Right lobe of liver (tissue), 6 donors: ENCODE measurements at regions not wholly inside any gene's neighbourhood (a gene's known extent, or its start where the extent isn't known, plus 50 kb on each side); places are given as distances from the start of the nearest gene placed in this dataset.

Source experiments
- ATAC-seq, 4 donors: fragments of 200-7000 bp; cut with Tn5 transposase; one replicate each; pipeline ENCODE4 v1.9.1; 2020; ENCODE audit warnings: mild to moderate bottlenecking in 4 of 4, moderate library complexity in 4 of 4
- DNase-seq, 3 donors: peaks; one replicate each; pipeline ENCODE4 v3.0.0-alpha.2; 2020
- H3K27ac ChIP-seq, 3 donors: fragments of 200-600 bp; one replicate each; pipeline ENCODE4 v1.8.0; 2022
- H3K27me3 ChIP-seq, 2 donors: fragments of 200-600 bp; one replicate each; pipeline ENCODE4 v1.8.0; 2022
- H3K36me3 ChIP-seq, 4 donors: fragments of 200-600 bp; sonication (generic) in 1 of 4; one replicate each; pipeline versions ENCODE4 v1.5.1 to v1.8.0; 2017 to 2022; ENCODE audit warnings: control low read depth in 1 of 4
- H3K4me1 ChIP-seq, 4 donors: fragments of 200-600 bp; sonication (generic) in 1 of 4; one replicate each; pipeline versions ENCODE4 v1.5.1 to v1.8.0; 2017 to 2022; ENCODE audit warnings: control low read depth in 1 of 4
- H3K4me3 ChIP-seq, 3 donors: fragments of 200-600 bp; one replicate each; pipeline ENCODE4 v1.8.0; 2022
- H3K9me3 ChIP-seq, 4 donors: fragments of 200-600 bp; sonication (generic) in 1 of 4; one replicate each; pipeline versions ENCODE4 v1.5.1 to v1.8.0; 2017 to 2022; ENCODE audit warnings: control low read depth in 1 of 4
- POLR2A ChIP-seq: fragments of 450-650 bp; IDR thresholded peaks from one replicate; pipeline ENCODE4 v1.6.1; 2017; ENCODE audit warnings: antibody characterized with exemption, mild to moderate bottlenecking
- WGBS: methylation state at CpG from one replicate; pipeline ENCODE4 v1.1.6; 2018; ENCODE audit warnings: low coverage, low lambda C conversion rate; ENCODE audit not compliant: insufficient coverage; ENCODE audit errors: missing lambda C conversion rate; 5-methylcytosine and 5-hydroxymethylcytosine counted together
- intact Hi-C, 2 donors: fragments of 100-400 bp; cut with DNase I; formaldehyde crosslinking; loops; one replicate each; pipeline versions ENCODE4 v1.11.2 to v1.14.1; 2022
- TF ChIP-seq, protein P1 (sequence below), 4 donors: fragments of 200-600 bp in 3 of 4; fragments of 450-650 bp in 1 of 4; IDR thresholded peaks; one replicate each; pipeline versions ENCODE4 v1.5.1 to v1.8.0; 2016 to 2022; ENCODE audit warnings: antibody characterized with exemption in 4 of 4, mild to moderate bottlenecking in 2 of 4
- donor health status: DM: no; HTN: yes; CAD: no.
- donor health status: DM: no; HTN: no; CAD: no.
- donor health status: DM: no; HTN: no; CAD: no.
- donor health status: DM: no; HTN: yes; CAD: no.
- donor health status: DM: no; HTN: yes; CAD: no.

GRCh38 chr2:158025255-158025996, 76.2 kb upstream of the UPP2 start:
- no peak overlapping the region for H3K4me3 ChIP-seq
- no peaks in the 10 kb centered on the region for H3K27me3 ChIP-seq
- intact Hi-C loops = loop anchor here in 1 of 2 donors (5.0 kb wide), 1 partner anchor 722 kb away; no protein-coding TSS in a partner anchor
- H3K36me3 ChIP-seq = no peaks in the 10 kb centered on the region
- H3K27ac ChIP-seq = no peak overlapping the region
- peak in 2 of 4 donors; percentile 43 to 49 for ATAC-seq
- TF ChIP-seq POLR2A = no peak
- TF ChIP-seq, protein P1, sequence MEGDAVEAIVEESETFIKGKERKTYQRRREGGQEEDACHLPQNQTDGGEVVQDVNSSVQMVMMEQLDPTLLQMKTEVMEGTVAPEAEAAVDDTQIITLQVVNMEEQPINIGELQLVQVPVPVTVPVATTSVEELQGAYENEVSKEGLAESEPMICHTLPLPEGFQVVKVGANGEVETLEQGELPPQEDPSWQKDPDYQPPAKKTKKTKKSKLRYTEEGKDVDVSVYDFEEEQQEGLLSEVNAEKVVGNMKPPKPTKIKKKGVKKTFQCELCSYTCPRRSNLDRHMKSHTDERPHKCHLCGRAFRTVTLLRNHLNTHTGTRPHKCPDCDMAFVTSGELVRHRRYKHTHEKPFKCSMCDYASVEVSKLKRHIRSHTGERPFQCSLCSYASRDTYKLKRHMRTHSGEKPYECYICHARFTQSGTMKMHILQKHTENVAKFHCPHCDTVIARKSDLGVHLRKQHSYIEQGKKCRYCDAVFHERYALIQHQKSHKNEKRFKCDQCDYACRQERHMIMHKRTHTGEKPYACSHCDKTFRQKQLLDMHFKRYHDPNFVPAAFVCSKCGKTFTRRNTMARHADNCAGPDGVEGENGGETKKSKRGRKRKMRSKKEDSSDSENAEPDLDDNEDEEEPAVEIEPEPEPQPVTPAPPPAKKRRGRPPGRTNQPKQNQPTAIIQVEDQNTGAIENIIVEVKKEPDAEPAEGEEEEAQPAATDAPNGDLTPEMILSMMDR (IDR thresholded peaks at IDR 0.05) = no peak
- 71% methylated on average over 5 of the region's 11 CpGs for WGBS
- DNase-seq = no peak
- H3K4me1 ChIP-seq = no peaks in the 10 kb centered on the region
- H3K9me3 ChIP-seq = no peaks in the 10 kb centered on the region

- WGBS = 0% methylated on average over 4 of the region's 4 CpGs
- Histone ChIP-seq H3K4me1 (no peaks in the 10 kb centered on the region), H3K27ac (no peak overlapping the region), H3K36me3 (no peaks in the 10 kb centered on the region), H3K9me3 (no peaks in the 10 kb centered on the region), H3K27me3 (no peaks in the 10 kb centered on the region), H3K4me3 (no peak overlapping the region)
- DNase-seq = peak in 2 of 3 donors; percentile 49 to 60
- TF ChIP-seq, protein P1 (IDR thresholded peaks at IDR 0.05) = peak; percentile 76 to 88 (median 84)
- no peak for TF ChIP-seq POLR2A
- peak; percentile 82 to 88 (median 86) for ATAC-seq
- intact Hi-C loops = no loop called here
Observed at GRCh38 chr2:158024288-158024898, 77.3 kb upstream of the UPP2 start.

GRCh38 chr2:158022888-158023287, 78.8 kb upstream of the UPP2 start:
- Histone ChIP-seq H3K36me3 (no peaks in the 10 kb centered on the region), H3K4me1 (no peaks in the 10 kb centered on the region), H3K27me3 (no peaks in the 10 kb centered on the region), H3K27ac (no peak overlapping the region), H3K9me3 (no peaks in the 10 kb centered on the region), H3K4me3 (no peak overlapping the region)
- intact Hi-C loops = no loop called here
- no peak for ATAC-seq
- WGBS = 86% methylated on average over 1 of the region's 1 CpG
- no peak for DNase-seq
- TF ChIP-seq, protein P1 (IDR thresholded peaks at IDR 0.05) = no peak
- TF ChIP-seq POLR2A = no peak

DNA sequence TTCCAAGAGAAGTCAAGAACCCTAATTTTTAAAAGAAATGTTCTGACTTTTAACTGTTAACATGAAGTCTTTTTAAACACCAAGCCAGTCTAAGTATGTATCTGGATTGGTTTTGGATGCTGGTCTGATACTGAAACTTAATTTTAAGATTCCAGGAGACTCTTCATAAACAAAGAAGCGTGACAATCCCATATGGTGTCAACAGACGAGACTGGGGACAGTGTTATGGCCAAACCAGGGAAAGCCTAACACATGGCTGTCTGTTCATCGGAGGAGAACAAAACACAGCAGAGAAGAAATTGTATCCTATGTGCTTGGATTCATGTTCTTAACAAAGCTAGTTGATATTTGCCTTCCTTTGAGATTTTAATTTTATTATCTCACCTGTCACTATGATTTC, 80.5 kb upstream of the UPP2 start:
- Histone ChIP-seq H3K4me1 (no peaks in the 10 kb centered on the region), H3K27ac (no peak overlapping the region), H3K4me3 (no peak overlapping the region), H3K36me3 (no peaks in the 10 kb centered on the region), H3K9me3 (no peaks in the 10 kb centered on the region), H3K27me3 (no peaks in the 10 kb centered on the region)
- intact Hi-C loops = no loop called here
- ATAC-seq (no peak), DNase-seq (no peak)
- TF ChIP-seq, protein P1 (IDR thresholded peaks at IDR 0.05) = no peak
- no peak for TF ChIP-seq POLR2A
- 64% methylated on average over 1 of the region's 3 CpGs for WGBS
